Activated naive CD4-positive, alpha-beta T cell treated with anti-CD3 and anti-CD28 coated beads, Interleukin-2, amount 50 U/mL, for 24 hours (primary cell): ENCODE measurements at regions not wholly inside any gene's neighbourhood (a gene's known extent, or its start where the extent isn't known, plus 50 kb on each side); places are given as distances from the start of the nearest gene placed in this dataset.
"Not testable (repeated sequence)": the region's sequence is repeated elsewhere in the genome, so short reads cannot be mapped to it uniquely, and the experiment has no call there.

ENCODE experiments used
- H3K27ac Mint-ChIP-seq: one replicate; pipeline ENCODE4 v1.8.0; 2021; ENCODE audit warnings: mild to moderate bottlenecking, mixed read lengths
- H3K27me3 Mint-ChIP-seq: one replicate; pipeline ENCODE4 v1.8.0; 2021; ENCODE audit warnings: mixed read lengths
- H3K36me3 Mint-ChIP-seq: one replicate; pipeline ENCODE4 v1.8.0; 2021; ENCODE audit warnings: mixed read lengths
- H3K4me1 Mint-ChIP-seq: one replicate; pipeline ENCODE4 v1.8.0; 2021; ENCODE audit warnings: mixed read lengths
- H3K4me3 Mint-ChIP-seq: one replicate; pipeline ENCODE4 v1.8.0; 2021; ENCODE audit warnings: mild to moderate bottlenecking, mixed read lengths
- H3K9me3 Mint-ChIP-seq: one replicate; pipeline ENCODE4 v1.8.0; 2021; ENCODE audit warnings: mixed read lengths

DNA sequence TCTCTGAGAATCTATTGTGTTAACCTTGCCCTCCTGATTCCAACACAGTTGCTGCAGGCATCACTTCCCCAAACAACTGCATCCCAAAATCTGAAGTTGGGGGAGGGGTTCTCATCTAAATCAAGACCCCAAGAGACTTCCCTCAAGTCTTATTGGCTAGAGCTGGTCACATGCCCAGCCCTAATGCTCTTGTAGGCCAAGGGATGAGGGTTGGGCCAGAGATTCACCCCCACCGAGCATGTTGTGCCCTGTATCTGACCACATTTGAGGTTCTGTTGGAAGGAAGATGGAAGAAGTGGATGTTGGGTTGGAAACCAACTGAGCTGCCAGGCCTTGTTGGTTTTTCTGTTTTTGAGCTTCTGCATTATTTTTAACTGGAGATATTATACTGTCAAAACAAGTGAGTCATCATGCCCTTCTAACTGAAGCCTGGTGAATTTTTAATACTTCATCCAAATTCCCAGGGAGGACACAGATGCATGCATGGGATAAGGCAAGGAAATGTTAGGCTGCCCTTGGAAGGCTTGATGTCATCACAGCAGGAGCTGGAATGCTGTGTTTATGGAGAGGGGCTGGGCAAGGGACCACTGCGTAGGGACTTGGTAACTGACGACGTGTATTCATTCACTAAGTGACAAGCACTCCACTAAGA lies 68.6 kb upstream of the CACUL1 start:
- H3K9me3 Mint-ChIP-seq = peaks cover 4% of the 10 kb centered on the region
- no peaks in the 10 kb centered on the region for H3K27me3 Mint-ChIP-seq
- H3K27ac Mint-ChIP-seq = no peak overlapping the region
- H3K4me3 Mint-ChIP-seq = no peak overlapping the region
- H3K4me1 Mint-ChIP-seq = no peaks in the 10 kb centered on the region
- no peaks in the 10 kb centered on the region for H3K36me3 Mint-ChIP-seq

DNA sequence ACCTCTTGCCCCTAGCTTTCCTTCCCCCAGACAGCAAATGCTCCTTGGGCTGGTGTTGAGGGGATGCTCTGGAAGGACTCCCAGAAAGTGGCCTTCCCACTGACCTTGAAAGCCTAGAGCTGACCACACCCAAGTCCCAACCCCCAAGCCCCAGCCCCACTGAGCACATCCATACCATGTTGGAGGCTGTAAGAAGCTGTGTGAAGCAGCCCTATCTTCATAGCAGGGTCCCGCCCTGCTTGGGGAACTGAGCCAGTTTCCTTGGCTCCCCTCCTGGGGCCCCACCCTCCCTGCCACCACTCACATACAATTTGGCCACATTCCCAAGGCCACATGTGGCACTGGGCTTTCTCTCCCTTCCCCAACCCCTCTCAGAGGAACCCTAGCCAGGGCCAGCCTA lies 72.3 kb upstream of the CACUL1 start:
- H3K36me3 Mint-ChIP-seq = no peaks in the 10 kb centered on the region
- no peak overlapping the region for H3K4me3 Mint-ChIP-seq
- no peak overlapping the region for H3K27ac Mint-ChIP-seq
- H3K4me1 Mint-ChIP-seq = peaks cover 3% of the 10 kb centered on the region
- H3K27me3 Mint-ChIP-seq = no peaks in the 10 kb centered on the region
- peaks cover 4% of the 10 kb centered on the region for H3K9me3 Mint-ChIP-seq

DNA sequence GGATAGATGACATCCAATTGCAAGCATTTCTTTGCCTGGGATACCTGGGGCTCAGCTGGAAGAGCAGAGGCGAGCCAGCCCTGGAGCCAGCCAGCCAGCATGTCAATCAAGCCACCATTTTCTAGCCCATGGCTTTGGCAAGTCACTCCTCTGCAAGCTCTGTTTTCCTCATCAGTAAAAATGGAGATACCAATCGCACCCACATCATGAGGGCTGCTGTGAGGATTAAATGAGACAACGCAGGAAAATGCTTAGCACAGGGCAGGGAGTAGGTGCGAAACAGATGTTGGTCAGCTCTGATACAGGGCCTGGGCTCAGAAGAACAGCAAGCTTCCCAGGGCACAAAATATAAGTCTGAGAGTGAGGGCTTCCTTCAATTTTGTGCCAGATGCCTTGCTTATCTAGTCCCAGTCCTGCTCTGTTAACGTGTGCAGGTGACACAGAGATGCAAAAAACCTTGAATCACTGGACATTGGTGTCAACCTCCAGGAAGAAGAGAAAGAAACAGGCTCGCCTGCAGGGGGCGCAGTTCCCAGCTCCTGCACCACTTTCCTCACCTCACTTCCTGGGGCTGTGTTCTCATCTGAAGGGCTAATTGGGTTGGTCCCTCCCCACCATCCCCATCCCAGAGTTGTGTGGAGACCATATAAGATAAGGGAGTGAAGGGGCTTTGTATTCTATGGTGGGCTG lies 72.8 kb upstream of the CACUL1 start:
- no peak overlapping the region for H3K4me3 Mint-ChIP-seq
- peaks cover 7% of the 10 kb centered on the region for H3K4me1 Mint-ChIP-seq
- H3K27ac Mint-ChIP-seq = no peak overlapping the region
- H3K9me3 Mint-ChIP-seq = peaks cover 4% of the 10 kb centered on the region
- H3K27me3 Mint-ChIP-seq = no peaks in the 10 kb centered on the region
- H3K36me3 Mint-ChIP-seq = no peaks in the 10 kb centered on the region

DNA sequence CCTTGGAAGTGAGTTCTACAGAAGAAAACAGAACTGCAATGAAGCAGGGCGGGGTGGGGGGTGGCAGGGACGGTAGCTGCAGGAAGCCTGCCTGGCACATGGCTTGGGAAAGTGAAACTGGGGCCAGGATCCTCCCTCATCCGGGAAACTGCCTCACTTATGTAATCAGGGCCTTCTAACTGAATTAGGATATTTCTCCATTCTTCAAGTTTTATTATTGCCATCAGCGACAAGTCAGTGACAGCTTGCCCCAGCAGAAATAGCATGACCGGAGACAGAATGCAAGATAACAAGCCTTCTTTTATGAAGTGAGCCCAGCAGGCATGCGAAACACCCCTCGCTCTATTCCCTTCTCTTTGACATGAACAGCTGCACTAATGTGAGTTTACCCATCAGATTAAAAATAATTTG lies 77.5 kb upstream of the CACUL1 start:
- Mint-ChIP-seq H3K36me3 (no peaks in the 10 kb centered on the region), H3K4me3 (peak overlapping the region; percentile 23), H3K27me3 (no peaks in the 10 kb centered on the region), H3K9me3 (peaks cover 4% of the 10 kb centered on the region), H3K4me1 (peaks cover 7% of the 10 kb centered on the region), H3K27ac (no peak overlapping the region)

DNA sequence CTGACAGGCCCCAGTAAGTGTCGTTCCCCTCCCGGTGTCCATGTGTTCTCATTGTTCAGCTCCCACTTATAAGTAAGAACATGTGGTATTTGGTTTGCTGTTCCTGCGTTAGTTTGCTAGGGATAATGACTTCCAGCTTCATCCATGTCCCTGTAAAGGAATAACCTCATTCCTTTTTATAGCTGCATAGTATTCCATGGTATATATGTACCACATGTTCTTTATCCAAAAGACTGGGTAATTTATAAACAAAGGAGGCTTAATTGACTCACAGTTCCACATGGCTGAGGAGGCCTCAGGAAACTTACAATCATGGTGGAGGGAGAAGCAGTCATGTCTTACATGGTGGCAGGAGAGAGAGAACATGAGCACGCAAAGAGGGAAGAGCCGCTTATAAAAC lies 79.6 kb upstream of the CACUL1 start:
- H3K27me3 Mint-ChIP-seq, H3K36me3 Mint-ChIP-seq, H3K9me3 Mint-ChIP-seq, H3K4me3 Mint-ChIP-seq, H3K27ac Mint-ChIP-seq, H3K4me1 Mint-ChIP-seq: not testable (repeated sequence)

DNA sequence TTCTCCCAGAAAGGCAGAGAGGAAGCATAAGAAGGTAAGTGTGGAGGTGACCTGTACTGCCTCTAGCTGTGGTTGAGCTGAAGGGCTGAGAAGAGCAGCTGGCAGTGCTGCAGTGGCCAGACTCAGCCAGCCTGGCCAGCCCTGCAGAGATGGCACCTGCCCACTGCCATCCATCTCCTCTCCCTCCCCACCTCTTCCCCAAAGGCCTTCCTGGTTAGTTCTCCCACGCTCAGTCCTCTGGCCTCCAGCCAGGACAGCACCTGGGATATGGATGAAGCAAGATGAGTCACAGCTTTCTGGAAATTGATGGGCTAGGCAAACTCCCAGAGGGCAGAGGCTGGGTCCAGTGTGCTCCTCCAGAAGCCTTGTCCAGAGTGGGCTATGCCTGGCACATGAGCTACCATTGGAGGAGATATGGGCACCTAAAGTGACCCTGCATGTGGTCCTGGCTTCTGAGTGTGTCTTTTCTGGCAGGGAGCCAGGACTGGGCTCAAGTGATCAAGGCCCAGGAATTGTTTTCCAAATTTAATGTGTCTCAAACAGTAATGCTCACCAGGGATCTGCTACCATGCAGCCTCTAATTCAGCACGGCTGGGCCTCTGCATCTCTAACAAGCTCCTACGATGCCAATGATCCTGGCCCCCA lies 81.0 kb upstream of the CACUL1 start:
- Mint-ChIP-seq H3K4me1 (peaks cover 14% of the 10 kb centered on the region), H3K27me3 (no peaks in the 10 kb centered on the region), H3K36me3 (no peaks in the 10 kb centered on the region), H3K27ac (no peak overlapping the region), H3K4me3 (no peak overlapping the region), H3K9me3 (no peaks in the 10 kb centered on the region)

DNA sequence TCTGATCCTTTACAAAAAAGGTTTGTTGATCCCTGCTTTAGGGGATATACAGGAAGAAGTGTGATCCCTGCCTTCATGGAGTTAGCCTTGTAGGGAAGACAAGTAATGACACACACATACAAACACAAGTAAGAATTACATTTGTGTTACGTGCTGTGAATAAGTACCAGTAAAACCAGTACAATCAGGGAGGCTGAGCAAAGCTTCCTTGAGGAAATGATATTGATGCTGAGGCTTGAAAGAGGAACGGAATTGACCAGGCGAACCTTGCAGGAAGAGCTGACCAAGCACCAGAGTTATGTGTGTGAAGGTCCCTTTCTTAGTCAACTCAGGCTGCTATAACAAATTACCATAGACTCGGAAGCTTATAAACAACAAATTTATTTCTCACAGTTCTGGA lies 83.6 kb upstream of the CACUL1 start:
- Mint-ChIP-seq H3K9me3 (no peaks in the 10 kb centered on the region), H3K27ac (no peak overlapping the region), H3K36me3 (no peaks in the 10 kb centered on the region), H3K27me3 (no peaks in the 10 kb centered on the region), H3K4me3 (no peak overlapping the region), H3K4me1 (peaks cover 8% of the 10 kb centered on the region)

DNA sequence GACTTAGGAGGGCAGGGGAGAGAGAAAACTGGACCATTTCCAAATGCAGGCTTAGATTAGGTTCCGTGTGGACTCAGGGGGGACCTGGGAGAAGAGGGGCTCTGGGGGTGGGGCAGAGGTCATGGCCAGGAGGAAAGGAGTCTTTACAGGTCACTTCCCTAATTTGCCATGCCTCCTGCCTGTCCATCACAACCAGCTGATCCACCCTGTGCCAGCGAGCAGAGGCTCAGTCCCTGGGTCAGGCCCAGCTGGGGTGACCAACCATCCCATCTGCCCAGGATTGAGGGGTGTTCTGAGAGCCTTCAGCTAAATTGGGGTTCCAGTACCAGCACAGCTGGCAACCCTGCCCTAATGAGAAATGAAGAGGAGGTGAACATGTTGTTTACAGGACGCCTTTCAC lies 84.6 kb upstream of the CACUL1 start:
- Mint-ChIP-seq H3K36me3 (no peaks in the 10 kb centered on the region), H3K4me1 (peaks cover 8% of the 10 kb centered on the region), H3K27me3 (no peaks in the 10 kb centered on the region), H3K27ac (no peak overlapping the region), H3K4me3 (no peak overlapping the region), H3K9me3 (no peaks in the 10 kb centered on the region)

DNA sequence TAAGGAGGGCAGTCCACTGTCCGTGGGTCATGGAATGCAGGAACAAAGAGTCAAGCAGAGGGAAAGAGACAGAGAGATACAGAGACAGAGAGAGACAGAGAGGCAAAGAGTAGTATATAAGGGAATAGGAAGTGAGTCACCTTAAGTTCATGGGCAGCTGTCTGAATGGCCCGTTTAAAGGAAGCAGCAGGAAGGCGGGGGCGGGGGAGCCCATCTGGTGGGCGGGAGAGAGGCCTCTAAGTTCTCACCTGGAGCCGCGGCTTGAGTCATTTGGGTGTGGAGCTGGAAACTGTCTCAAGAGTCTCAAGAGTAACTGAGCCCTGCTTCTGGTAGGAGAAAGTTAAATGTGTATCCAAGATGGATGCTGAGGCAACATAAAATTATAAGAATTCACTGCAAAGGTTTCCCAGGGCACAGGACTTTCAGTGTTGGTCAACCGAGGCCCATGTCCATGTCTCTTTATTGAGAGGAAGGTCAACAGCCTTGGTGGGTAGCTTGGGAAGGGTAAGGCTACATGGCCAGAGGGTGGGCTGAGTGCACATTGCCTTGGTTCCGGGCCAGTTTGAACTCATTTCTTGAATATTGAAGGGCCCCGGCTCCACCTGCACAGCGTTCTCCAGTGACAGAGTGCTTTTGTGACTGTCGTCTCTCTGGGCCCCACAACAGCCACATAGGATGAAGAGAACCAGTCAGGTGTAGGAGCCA lies 85.5 kb upstream of the CACUL1 start:
- no peaks in the 10 kb centered on the region for H3K9me3 Mint-ChIP-seq
- peak overlapping the region; percentile 85 for H3K27ac Mint-ChIP-seq
- no peaks in the 10 kb centered on the region for H3K27me3 Mint-ChIP-seq
- H3K4me3 Mint-ChIP-seq = peak overlapping the region; percentile 45
- no peaks in the 10 kb centered on the region for H3K36me3 Mint-ChIP-seq
- peaks cover 8% of the 10 kb centered on the region for H3K4me1 Mint-ChIP-seq

DNA sequence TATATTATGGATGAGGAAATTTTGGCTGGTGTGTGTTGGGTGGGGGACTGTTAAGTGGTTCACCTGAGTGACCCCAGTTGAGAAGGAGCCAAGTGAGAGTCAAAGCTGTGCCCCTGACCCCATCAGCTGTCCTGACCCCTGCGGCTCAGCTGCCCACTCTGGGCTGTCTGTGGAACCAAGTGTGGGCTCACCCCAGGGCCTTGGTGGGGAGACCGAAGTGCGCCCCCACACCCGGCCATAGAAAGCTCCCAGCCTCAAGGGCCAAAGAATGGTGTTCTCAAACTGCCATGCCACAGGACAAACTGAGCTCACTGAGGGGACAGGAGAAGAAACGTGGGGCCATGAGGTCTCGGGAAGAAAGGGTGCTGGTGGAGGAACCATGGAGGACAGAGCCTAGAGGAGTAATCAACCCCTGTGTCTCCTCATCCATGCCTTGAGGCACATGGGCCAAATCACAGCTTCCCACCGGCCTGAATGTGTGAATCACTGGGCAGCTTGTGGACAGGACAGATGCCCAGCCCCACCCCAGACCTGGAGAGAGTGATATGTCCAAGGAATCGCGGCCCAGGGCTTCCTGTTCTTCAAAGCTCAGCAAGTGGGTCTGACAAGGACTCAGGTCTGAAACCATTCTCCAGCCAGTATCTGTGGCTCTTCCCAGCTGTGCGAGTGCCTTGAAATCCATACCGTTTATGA lies 86.2 kb upstream of the CACUL1 start:
- no peaks in the 10 kb centered on the region for H3K36me3 Mint-ChIP-seq
- no peaks in the 10 kb centered on the region for H3K27me3 Mint-ChIP-seq
- H3K27ac Mint-ChIP-seq = no peak overlapping the region
- H3K4me1 Mint-ChIP-seq = peaks cover 8% of the 10 kb centered on the region
- H3K9me3 Mint-ChIP-seq = no peaks in the 10 kb centered on the region
- no peak overlapping the region for H3K4me3 Mint-ChIP-seq

DNA sequence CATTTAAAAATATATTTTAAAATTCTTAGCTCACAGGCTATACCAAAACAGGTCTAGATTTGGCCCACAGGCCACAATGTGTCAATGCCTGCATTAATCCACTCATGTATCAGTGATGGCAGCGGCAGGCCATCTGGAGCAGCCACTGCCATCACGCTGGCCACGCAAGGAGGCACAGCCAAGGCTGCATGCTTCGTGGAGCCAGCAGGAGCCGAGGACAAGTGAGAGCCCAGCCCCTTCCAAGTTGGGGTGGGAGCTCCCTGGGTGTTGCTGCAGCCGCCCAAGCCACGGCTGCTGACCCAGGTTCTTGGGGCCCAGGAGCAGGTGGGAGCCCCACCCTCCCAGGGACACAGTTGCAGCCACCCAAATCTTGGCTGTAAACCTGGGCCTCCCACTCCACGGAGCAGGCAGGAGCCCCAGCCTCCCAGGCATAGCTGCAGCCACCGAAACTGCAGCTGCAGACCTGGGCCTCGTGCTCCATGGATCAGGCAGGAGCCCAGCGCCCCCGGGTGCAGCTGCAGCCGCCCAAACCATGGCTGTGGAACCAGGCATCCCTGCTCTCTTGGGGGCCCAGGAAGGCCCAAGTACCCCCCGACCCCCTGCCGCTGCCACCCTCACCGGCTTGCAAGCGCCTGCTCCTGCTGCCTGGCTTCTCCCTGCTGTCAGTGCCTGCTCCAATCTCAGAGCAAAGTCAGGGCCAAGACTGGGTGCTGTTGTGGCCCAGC lies 87.3 kb upstream of the CACUL1 start:
- Mint-ChIP-seq H3K27ac (no peak overlapping the region), H3K4me1 (peaks cover 8% of the 10 kb centered on the region), H3K4me3 (no peak overlapping the region), H3K36me3 (no peaks in the 10 kb centered on the region), H3K9me3 (no peaks in the 10 kb centered on the region), H3K27me3 (no peaks in the 10 kb centered on the region)

DNA sequence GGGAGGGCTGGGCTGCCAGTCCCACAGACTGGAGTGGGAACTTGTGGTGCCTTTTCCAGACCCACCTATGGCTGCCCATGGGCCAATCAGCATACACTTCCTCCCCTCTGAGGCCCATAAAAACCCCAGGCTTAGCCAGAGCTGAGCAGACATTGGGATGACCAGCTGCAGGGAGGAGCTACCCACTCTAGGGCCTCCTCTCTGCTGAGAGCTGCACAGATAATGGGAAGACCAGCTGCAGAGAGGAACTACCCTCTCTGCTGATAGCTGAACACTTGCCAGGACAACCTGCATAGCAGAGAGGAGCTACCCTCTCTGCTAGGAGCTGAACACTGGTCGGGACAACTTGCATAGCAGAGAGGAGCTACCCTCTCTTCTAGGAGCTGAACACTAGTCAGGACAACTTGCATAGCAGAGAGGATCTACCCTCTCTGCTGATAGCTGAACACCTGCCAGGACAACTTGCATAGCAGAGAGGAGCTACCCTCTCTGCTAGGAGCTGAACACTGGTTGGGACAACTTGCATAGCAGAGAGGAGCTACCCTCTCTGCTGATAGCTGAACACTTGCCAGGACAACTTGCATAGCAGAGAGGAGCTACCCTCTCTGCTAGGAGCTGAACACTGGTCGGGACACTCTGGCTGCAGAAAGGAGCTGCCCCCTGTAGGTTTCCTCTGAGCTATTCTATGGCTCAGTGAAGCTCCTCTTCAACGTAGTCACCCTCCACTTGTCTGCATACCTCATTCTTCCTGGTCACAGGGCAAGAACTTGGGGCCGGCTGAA lies 88.3 kb upstream of the CACUL1 start:
- no peaks in the 10 kb centered on the region for H3K36me3 Mint-ChIP-seq
- H3K27ac Mint-ChIP-seq = no peak overlapping the region
- peaks cover 8% of the 10 kb centered on the region for H3K4me1 Mint-ChIP-seq
- no peaks in the 10 kb centered on the region for H3K9me3 Mint-ChIP-seq
- H3K27me3 Mint-ChIP-seq = no peaks in the 10 kb centered on the region
- H3K4me3 Mint-ChIP-seq = no peak overlapping the region

GRCh38 chr10:118843647-118844265 lies 89.0 kb upstream of the CACUL1 start:
- no peak overlapping the region for H3K4me3 Mint-ChIP-seq
- H3K4me1 Mint-ChIP-seq = peaks cover 8% of the 10 kb centered on the region
- H3K27ac Mint-ChIP-seq = no peak overlapping the region
- no peaks in the 10 kb centered on the region for H3K36me3 Mint-ChIP-seq
- no peaks in the 10 kb centered on the region for H3K27me3 Mint-ChIP-seq
- H3K9me3 Mint-ChIP-seq = no peaks in the 10 kb centered on the region
